Kidney epithelial cell (primary cell): ENCODE measurements at regions not wholly inside any gene's neighbourhood (a gene's known extent, or its start where the extent isn't known, plus 50 kb on each side); places are given as distances from the start of the nearest gene placed in this dataset.
A peak's percentile ranks its signal among the peaks of the same experiment; 100 is the strongest.

Experiments used
- DNase-seq: peaks from one replicate; pipeline ENCODE4 v3.0.0-alpha.2; 2010; ENCODE audit warnings: low read depth
- H3K27me3 ChIP-seq: 2 replicates; pipeline ENCODE4 v1.6.0; 2011; ENCODE audit warnings: low read length; ENCODE audit not compliant: control insufficient read depth, insufficient read depth
- H3K36me3 ChIP-seq: 2 replicates; pipeline ENCODE4 v1.5.1; 2011; ENCODE audit warnings: low read length; ENCODE audit not compliant: control insufficient read depth, insufficient read depth
- H3K4me3 ChIP-seq: 2 replicates; pipeline ENCODE4 v1.5.1; 2011; ENCODE audit warnings: low read depth, mild to moderate bottlenecking, control low read depth, low read length
- TF ChIP-seq, protein P1 (sequence below): IDR thresholded peaks from 2 replicates; pipeline ENCODE4 v1.5.1; 2011; ENCODE audit warnings: mild to moderate bottlenecking, moderate library complexity, low read length, control low read depth, inconsistent platforms; ENCODE audit not compliant: insufficient read depth, poor library complexity, severe bottlenecking

GRCh38 chr12:28870839-28871440 is 278.1 kb upstream of the FAR2 start:
- DNase-seq: no peak
- Histone ChIP-seq H3K27me3 (no peaks in the 10 kb centered on the region), H3K4me3 (no peak overlapping the region), H3K36me3 (no peaks in the 10 kb centered on the region)
- TF ChIP-seq, protein P1, sequence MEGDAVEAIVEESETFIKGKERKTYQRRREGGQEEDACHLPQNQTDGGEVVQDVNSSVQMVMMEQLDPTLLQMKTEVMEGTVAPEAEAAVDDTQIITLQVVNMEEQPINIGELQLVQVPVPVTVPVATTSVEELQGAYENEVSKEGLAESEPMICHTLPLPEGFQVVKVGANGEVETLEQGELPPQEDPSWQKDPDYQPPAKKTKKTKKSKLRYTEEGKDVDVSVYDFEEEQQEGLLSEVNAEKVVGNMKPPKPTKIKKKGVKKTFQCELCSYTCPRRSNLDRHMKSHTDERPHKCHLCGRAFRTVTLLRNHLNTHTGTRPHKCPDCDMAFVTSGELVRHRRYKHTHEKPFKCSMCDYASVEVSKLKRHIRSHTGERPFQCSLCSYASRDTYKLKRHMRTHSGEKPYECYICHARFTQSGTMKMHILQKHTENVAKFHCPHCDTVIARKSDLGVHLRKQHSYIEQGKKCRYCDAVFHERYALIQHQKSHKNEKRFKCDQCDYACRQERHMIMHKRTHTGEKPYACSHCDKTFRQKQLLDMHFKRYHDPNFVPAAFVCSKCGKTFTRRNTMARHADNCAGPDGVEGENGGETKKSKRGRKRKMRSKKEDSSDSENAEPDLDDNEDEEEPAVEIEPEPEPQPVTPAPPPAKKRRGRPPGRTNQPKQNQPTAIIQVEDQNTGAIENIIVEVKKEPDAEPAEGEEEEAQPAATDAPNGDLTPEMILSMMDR: no peak

- peak; percentile 12 for DNase-seq
- TF ChIP-seq, protein P1: peak; percentile 74
- Histone ChIP-seq H3K36me3 (no peaks in the 10 kb centered on the region), H3K4me3 (no peak overlapping the region), H3K27me3 (no peaks in the 10 kb centered on the region)
Measured at GRCh38 chr12:28872654-28873268, 276.3 kb upstream of the FAR2 start.

DNA sequence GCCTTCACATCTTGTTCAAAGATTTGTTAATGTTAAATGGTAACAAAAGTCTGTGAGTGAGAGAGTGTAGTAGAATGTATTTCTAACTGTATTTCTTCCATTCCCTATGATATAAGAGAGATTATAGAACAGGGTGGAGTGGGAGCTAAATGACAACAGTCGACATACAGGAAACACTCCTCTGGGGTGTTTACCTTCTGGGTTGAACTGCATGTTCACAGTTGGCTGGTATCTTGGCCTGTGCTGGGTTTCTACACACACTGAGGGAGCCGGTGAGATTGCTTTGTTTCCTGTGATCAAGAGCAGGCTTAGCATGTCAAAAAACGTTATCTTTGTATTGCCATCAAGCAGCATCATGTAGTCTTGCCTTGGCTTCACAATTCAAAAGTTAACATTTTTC is 274.3 kb upstream of the FAR2 start:
- no peaks in the 10 kb centered on the region for H3K27me3 ChIP-seq
- no peaks in the 10 kb centered on the region for H3K36me3 ChIP-seq
- no peak overlapping the region for H3K4me3 ChIP-seq
- TF ChIP-seq, protein P1: no peak
- DNase-seq: no peak

GRCh38 chr12:28876196-28876798 is 272.8 kb upstream of the FAR2 start:
- DNase-seq: no peak
- H3K4me3 ChIP-seq: no peak overlapping the region
- H3K36me3 ChIP-seq: no peaks in the 10 kb centered on the region
- TF ChIP-seq, protein P1: no peak
- no peaks in the 10 kb centered on the region for H3K27me3 ChIP-seq

GRCh38 chr12:28877854-28878253 is 271.2 kb upstream of the FAR2 start:
- TF ChIP-seq, protein P1: no peak
- Histone ChIP-seq H3K27me3 (no peaks in the 10 kb centered on the region), H3K36me3 (no peaks in the 10 kb centered on the region), H3K4me3 (no peak overlapping the region)
- DNase-seq: no peak
